ENCODE measurements at regions not wholly inside any gene's neighbourhood (a gene's known extent, or its start where the extent isn't known, plus 50 kb on each side); places are given as distances from the start of the nearest gene placed in this dataset.

DNA sequence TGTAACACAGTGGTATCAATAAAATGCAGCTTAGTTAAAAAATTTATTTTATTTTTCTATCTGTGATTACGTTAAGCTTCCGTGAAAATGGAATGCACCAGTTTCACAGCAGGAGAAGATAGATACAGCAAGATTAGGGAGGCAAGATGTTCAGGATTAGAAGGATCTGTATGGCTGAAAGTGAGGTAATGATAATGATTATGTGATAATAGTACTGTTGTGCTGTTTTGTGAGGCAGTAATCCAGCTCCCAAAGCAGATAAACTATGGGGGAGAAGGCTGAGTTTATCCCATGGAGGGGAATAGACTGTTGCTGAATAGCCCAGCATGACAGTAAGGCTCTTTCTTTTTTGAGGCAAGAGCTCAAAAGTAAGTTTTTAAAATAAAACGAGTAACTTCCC is 216.1 kb upstream of the PRPS1L1 start:
- no peak for TF ChIP-seq POLR2A (IDR thresholded peaks at IDR 0.05)
- TF ChIP-seq, protein P1, sequence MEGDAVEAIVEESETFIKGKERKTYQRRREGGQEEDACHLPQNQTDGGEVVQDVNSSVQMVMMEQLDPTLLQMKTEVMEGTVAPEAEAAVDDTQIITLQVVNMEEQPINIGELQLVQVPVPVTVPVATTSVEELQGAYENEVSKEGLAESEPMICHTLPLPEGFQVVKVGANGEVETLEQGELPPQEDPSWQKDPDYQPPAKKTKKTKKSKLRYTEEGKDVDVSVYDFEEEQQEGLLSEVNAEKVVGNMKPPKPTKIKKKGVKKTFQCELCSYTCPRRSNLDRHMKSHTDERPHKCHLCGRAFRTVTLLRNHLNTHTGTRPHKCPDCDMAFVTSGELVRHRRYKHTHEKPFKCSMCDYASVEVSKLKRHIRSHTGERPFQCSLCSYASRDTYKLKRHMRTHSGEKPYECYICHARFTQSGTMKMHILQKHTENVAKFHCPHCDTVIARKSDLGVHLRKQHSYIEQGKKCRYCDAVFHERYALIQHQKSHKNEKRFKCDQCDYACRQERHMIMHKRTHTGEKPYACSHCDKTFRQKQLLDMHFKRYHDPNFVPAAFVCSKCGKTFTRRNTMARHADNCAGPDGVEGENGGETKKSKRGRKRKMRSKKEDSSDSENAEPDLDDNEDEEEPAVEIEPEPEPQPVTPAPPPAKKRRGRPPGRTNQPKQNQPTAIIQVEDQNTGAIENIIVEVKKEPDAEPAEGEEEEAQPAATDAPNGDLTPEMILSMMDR (IDR thresholded peaks at IDR 0.05): no peak
- TF ChIP-seq EP300 (IDR thresholded peaks at IDR 0.05): no peak
